AG08395 (cell line): ENCODE measurements at regions not wholly inside any gene's neighbourhood (a gene's known extent, or its start where the extent isn't known, plus 50 kb on each side); places are given as distances from the start of the nearest gene placed in this dataset.
"Not testable (repeated sequence)": the region's sequence is repeated elsewhere in the genome, so short reads cannot be mapped to it uniquely, and the experiment has no call there.

ENCODE experiments used
- DNase-seq: peaks from one replicate; pipeline ENCODE4 v3.0.0; 2012; ENCODE audit warnings: mixed read lengths, low spot score

GRCh38 chr2:167355821-167356220 is 467.5 kb downstream of the XIRP2 start:
- no peak for DNase-seq

GRCh38 chr2:167353605-167354280 is 465.5 kb downstream of the XIRP2 start:
- DNase-seq = no peak

GRCh38 chr2:167345559-167345958 is 457.3 kb downstream of the XIRP2 start:
- no peak for DNase-seq

GRCh38 chr2:167342769-167343168 is 454.5 kb downstream of the XIRP2 start:
- no peak for DNase-seq

GRCh38 chr2:167340322-167340721 is 452.0 kb downstream of the XIRP2 start:
- DNase-seq = no peak

- DNase-seq = no peak
Observed at GRCh38 chr2:167336213-167336612, 447.9 kb downstream of the XIRP2 start.

GRCh38 chr2:167335541-167335992 is 447.3 kb downstream of the XIRP2 start:
- no peak for DNase-seq

- DNase-seq = no peak
Observed at GRCh38 chr2:167334146-167334742, 446.0 kb downstream of the XIRP2 start.

- DNase-seq = no peak
Observed at GRCh38 chr2:167333245-167333644, 445.0 kb downstream of the XIRP2 start.

GRCh38 chr2:167332358-167332757 is 444.1 kb downstream of the XIRP2 start:
- no peak for DNase-seq

GRCh38 chr2:167331636-167332232 is 443.5 kb downstream of the XIRP2 start:
- no peak for DNase-seq

GRCh38 chr2:167328808-167329207 is 440.5 kb downstream of the XIRP2 start:
- not testable (repeated sequence) for DNase-seq

- no peak for DNase-seq
Observed at GRCh38 chr2:167322795-167323194, 434.5 kb downstream of the XIRP2 start.

GRCh38 chr2:167318581-167318980 is 430.3 kb downstream of the XIRP2 start:
- DNase-seq = no peak

- no peak for DNase-seq
Observed at GRCh38 chr2:167310442-167310841, 422.2 kb downstream of the XIRP2 start.
